ENCODE measurements at regions not wholly inside any gene's neighbourhood (a gene's known extent, or its start where the extent isn't known, plus 50 kb on each side); places are given as distances from the start of the nearest gene placed in this dataset.

DNA sequence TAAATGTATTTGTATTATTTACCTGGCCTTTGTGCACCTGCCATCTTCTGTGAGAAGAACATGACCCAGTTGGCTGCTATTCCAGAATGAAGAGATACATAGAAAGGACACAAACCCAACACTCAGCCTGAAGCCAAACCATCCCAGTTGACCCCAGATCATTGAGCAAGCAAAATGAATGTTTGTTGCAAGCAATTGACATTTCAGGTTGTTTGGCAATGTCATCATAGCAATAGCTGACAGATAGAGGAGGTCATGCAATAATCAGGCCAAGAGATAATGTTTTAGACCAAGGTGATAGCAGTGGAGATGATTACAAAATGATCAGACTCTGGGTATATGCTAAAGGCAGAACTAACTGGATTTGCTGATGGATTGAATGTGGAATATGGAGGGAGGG is 71.2 kb upstream of the TMEM164 start:
- no peaks in the 10 kb centered on the region for H3K4me1 ChIP-seq (ENCODE audit: insufficient read depth, poor library complexity, severe bottlenecking)
- TF ChIP-seq, protein P1, sequence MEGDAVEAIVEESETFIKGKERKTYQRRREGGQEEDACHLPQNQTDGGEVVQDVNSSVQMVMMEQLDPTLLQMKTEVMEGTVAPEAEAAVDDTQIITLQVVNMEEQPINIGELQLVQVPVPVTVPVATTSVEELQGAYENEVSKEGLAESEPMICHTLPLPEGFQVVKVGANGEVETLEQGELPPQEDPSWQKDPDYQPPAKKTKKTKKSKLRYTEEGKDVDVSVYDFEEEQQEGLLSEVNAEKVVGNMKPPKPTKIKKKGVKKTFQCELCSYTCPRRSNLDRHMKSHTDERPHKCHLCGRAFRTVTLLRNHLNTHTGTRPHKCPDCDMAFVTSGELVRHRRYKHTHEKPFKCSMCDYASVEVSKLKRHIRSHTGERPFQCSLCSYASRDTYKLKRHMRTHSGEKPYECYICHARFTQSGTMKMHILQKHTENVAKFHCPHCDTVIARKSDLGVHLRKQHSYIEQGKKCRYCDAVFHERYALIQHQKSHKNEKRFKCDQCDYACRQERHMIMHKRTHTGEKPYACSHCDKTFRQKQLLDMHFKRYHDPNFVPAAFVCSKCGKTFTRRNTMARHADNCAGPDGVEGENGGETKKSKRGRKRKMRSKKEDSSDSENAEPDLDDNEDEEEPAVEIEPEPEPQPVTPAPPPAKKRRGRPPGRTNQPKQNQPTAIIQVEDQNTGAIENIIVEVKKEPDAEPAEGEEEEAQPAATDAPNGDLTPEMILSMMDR (IDR thresholded peaks at IDR 0.05; ENCODE audit: poor library complexity, severe bottlenecking): no peak
- ATAC-seq (ENCODE audit: low read depth) (no peak), DNase-seq (ENCODE audit: low spot score) (no peak)
- no peaks in the 10 kb centered on the region for H3K9me3 ChIP-seq (ENCODE audit: severe bottlenecking)
- H3K4me3 ChIP-seq (ENCODE audit: severe bottlenecking): no peak overlapping the region
- H3K27me3 ChIP-seq (ENCODE audit: insufficient read depth, poor library complexity, severe bottlenecking): no peaks in the 10 kb centered on the region
- no peak overlapping the region for H3K27ac ChIP-seq (ENCODE audit: poor library complexity, severe bottlenecking)
- H3K36me3 ChIP-seq (ENCODE audit: low read depth): no peaks in the 10 kb centered on the region

DNA sequence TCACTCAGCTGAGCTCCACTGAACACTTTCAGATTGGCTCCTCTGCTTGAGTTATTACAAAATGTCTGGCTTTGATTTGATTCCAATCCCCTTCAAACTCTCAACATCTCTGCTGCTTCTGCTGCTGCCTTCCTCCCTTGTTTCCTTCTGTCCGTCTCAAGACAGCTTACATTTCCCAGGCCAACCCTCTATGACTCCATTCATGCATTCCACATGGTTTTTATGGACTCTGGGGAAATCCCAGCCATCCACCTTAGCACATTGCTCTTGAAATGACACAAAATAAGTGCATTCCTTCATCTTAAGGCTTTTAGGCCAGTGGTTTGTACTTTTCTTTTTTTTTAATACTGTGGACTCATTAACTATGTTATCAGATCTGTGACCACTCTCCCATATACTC is 68.5 kb upstream of the TMEM164 start:
- DNase-seq (ENCODE audit: low spot score): no peak
- ATAC-seq (ENCODE audit: low read depth): no peak
- no peaks in the 10 kb centered on the region for H3K4me1 ChIP-seq (ENCODE audit: insufficient read depth, poor library complexity, severe bottlenecking)
- no peaks in the 10 kb centered on the region for H3K36me3 ChIP-seq (ENCODE audit: low read depth)
- no peak overlapping the region for H3K27ac ChIP-seq (ENCODE audit: poor library complexity, severe bottlenecking)
- H3K27me3 ChIP-seq (ENCODE audit: insufficient read depth, poor library complexity, severe bottlenecking): no peaks in the 10 kb centered on the region
- no peak overlapping the region for H3K4me3 ChIP-seq (ENCODE audit: severe bottlenecking)
- no peaks in the 10 kb centered on the region for H3K9me3 ChIP-seq (ENCODE audit: severe bottlenecking)
- TF ChIP-seq, protein P1 (IDR thresholded peaks at IDR 0.05; ENCODE audit: poor library complexity, severe bottlenecking): no peak

DNA sequence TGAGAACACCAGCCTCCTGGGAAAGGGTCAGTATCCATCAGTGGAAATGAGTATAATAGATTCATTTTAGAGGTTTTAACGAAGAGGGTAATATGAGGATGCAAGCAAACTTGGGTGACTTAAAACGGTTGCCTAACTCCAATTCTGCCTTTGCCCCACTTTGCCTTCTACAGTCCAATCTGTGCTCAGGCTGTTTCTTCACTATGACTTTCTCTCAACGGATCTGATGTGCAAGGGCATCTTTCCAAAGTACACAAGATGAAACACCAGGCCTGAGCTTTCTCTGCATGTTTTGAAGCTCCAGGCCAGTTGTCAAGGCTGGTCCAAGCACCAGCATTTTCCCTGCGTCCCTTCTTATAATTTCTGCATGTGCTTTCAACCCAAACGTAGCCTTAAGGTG is 68.0 kb upstream of the TMEM164 start:
- Histone ChIP-seq H3K27me3 (ENCODE audit: insufficient read depth, poor library complexity, severe bottlenecking) (no peaks in the 10 kb centered on the region), H3K9me3 (ENCODE audit: severe bottlenecking) (no peaks in the 10 kb centered on the region), H3K4me1 (ENCODE audit: insufficient read depth, poor library complexity, severe bottlenecking) (no peaks in the 10 kb centered on the region), H3K27ac (ENCODE audit: poor library complexity, severe bottlenecking) (no peak overlapping the region), H3K4me3 (ENCODE audit: severe bottlenecking) (no peak overlapping the region), H3K36me3 (ENCODE audit: low read depth) (no peaks in the 10 kb centered on the region)
- DNase-seq (ENCODE audit: low spot score): no peak
- TF ChIP-seq, protein P1 (IDR thresholded peaks at IDR 0.05; ENCODE audit: poor library complexity, severe bottlenecking): no peak
- ATAC-seq (ENCODE audit: low read depth): no peak

- Histone ChIP-seq H3K36me3 (ENCODE audit: low read depth) (no peaks in the 10 kb centered on the region), H3K27ac (ENCODE audit: poor library complexity, severe bottlenecking) (no peak overlapping the region), H3K9me3 (ENCODE audit: severe bottlenecking) (no peaks in the 10 kb centered on the region), H3K4me3 (ENCODE audit: severe bottlenecking) (no peak overlapping the region), H3K4me1 (ENCODE audit: insufficient read depth, poor library complexity, severe bottlenecking) (no peaks in the 10 kb centered on the region), H3K27me3 (ENCODE audit: insufficient read depth, poor library complexity, severe bottlenecking) (no peaks in the 10 kb centered on the region)
- DNase-seq (ENCODE audit: low spot score) (no peak), ATAC-seq (ENCODE audit: low read depth) (no peak)
- TF ChIP-seq, protein P1 (IDR thresholded peaks at IDR 0.05; ENCODE audit: poor library complexity, severe bottlenecking): no peak
Measured at GRCh38 chrX:109936114-109936513, 66.8 kb upstream of the TMEM164 start.

GRCh38 chrX:109936598-109936997 is 66.3 kb upstream of the TMEM164 start:
- TF ChIP-seq, protein P1 (IDR thresholded peaks at IDR 0.05; ENCODE audit: poor library complexity, severe bottlenecking): no peak
- Histone ChIP-seq H3K4me1 (ENCODE audit: insufficient read depth, poor library complexity, severe bottlenecking) (no peaks in the 10 kb centered on the region), H3K27me3 (ENCODE audit: insufficient read depth, poor library complexity, severe bottlenecking) (no peaks in the 10 kb centered on the region), H3K27ac (ENCODE audit: poor library complexity, severe bottlenecking) (no peak overlapping the region), H3K9me3 (ENCODE audit: severe bottlenecking) (no peaks in the 10 kb centered on the region), H3K4me3 (ENCODE audit: severe bottlenecking) (no peak overlapping the region), H3K36me3 (ENCODE audit: low read depth) (no peaks in the 10 kb centered on the region)
- ATAC-seq (ENCODE audit: low read depth) (no peak), DNase-seq (ENCODE audit: low spot score) (no peak)
